HG02588 (cell line): ENCODE measurements at regions not wholly inside any gene's neighbourhood (a gene's known extent, or its start where the extent isn't known, plus 50 kb on each side); places are given as distances from the start of the nearest gene placed in this dataset.

ENCODE experiments used
- ATAC-seq: cut with Tn5 transposase; IDR thresholded peaks from one replicate; pipeline ENCODE4 v1.9.1; 2021; ENCODE audit warnings: mild to moderate bottlenecking, moderate library complexity; ENCODE audit not compliant: unreplicated experiment

DNA sequence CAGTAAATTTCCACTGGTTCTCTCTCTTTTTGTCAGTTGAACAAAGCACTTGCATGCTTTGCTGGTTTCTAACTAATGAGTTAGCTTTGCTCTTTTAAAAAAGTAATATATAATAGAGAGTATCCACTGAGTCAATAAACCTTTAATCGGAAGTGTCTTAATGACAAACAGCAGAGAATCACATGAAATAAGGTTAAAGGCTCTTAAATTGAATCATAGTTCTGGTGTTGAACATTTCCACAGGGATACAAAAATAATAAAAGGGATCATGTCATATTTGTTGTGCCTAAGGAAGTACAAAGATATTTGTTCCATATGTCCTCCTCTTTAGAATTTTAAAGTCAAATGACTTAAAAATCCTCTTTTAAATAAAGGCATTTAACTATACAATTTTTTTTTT, 362.6 kb downstream of the LRIG3 start:
- no peak for ATAC-seq

GRCh38 chr12:58563621-58564020, 356.7 kb downstream of the LRIG3 start:
- ATAC-seq = no peak

GRCh38 chr12:58564721-58565120, 355.6 kb downstream of the LRIG3 start:
- ATAC-seq = no peak

- ATAC-seq = no peak
These were observed 353.7 kb downstream of the LRIG3 start for GRCh38 chr12:58566599-58566998.

- ATAC-seq = no peak
These were observed 353.1 kb downstream of the LRIG3 start for GRCh38 chr12:58567189-58567588.

DNA sequence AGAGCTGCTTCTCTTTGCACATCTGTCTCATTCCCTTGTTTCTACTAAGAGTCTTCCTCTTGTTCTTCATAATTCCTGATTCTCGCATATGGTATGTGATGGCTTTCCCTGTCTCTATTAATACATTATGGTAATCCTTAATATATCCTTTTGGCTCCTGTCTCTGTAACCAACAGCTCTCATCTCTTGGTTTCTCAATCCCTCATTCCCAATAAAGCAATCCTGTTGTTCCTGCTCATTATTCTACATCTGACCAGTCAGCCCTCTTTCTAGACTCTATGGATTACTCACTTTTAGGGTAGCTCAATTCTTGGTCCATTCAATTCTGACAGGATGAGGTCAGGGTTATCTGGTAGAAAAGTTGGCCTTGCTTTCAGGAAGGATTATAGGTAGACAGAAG, 349.9 kb downstream of the LRIG3 start:
- no peak for ATAC-seq

GRCh38 chr12:58575256-58575655, 345.0 kb downstream of the LRIG3 start:
- ATAC-seq = no peak

DNA sequence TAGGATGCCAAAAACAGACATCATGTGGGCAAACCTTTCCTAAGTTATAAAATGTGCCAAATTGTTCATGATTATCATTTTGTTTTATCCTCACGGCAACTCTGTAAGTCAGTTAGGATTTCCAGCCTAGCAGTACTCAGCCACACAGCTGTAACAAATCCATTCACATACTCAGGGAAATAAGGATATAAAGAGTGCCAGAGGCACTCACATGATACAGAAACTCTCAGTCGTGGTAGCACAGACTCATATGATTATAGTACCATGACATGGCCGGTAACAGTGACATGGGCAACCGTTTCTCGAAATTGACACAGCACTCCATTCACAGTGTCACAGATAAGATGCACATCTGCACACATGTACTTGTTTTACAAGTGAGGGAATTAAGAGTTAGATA, 344.2 kb downstream of the LRIG3 start:
- no peak for ATAC-seq

- no peak for ATAC-seq
These were observed 343.4 kb downstream of the LRIG3 start for GRCh38 chr12:58576916-58577315.

GRCh38 chr12:58580095-58580494, 340.2 kb downstream of the LRIG3 start:
- no peak for ATAC-seq

GRCh38 chr12:58583529-58583928, 336.8 kb downstream of the LRIG3 start:
- ATAC-seq = no peak

- ATAC-seq = no peak
These were observed 336.4 kb downstream of the LRIG3 start for GRCh38 chr12:58583940-58584339.

DNA sequence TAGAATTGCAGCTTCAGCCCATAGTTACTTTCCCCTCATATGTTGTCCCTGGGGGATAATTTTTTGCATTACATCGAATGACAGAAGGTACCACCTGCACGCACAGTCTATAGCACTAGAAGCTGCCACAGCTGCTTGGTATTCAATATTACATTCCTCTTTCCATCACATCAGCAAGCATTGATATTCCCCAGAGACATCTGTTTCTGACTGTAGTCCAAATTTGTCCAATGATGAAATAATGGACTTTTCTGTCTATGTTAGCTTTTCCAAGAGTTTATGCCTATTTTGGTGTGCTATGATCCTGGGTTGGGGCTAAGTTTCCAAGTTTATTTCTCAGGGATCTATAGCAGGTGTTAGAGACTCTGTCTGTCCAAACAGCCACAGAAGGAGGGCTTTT, 335.4 kb downstream of the LRIG3 start:
- ATAC-seq = no peak

DNA sequence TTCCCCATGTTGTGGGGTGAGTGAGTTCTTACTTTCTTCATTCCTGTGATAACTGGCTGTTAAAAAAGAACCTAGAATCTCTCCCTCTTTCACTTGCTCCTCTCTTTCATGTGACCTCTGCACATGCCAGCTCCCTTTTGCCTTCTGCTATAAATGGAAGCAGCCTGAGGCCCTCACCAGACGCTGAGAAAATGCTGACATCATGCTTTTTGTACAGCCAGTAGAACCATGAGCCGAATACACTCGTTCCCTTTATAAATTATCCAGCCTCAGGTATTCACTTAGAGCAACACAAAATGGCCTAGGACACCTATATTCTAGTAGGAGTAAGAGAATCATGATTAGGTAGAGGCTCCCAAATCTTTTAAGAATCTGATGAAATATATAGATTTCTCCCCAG, 333.5 kb downstream of the LRIG3 start:
- ATAC-seq = no peak

DNA sequence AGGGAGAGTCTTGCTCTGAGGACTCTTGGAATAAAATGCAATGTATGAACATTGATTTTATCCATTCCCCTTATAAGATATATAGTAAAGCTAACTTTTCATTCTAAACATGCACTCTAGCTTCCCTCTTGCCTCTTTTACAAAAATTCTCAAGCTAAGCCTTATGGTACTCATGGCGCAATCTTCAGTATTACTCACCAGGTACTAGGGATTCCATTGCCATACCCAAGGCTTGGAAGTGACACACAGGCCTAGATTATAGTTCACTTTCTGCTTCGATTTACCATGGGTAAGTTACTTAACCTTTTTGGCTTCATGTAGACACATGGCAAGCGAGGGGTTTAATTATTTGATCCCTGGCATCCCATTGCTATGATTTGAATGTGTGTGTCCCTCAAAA, 331.5 kb downstream of the LRIG3 start:
- ATAC-seq = no peak

GRCh38 chr12:58592475-58593207, 327.7 kb downstream of the LRIG3 start:
- ATAC-seq = no peak

GRCh38 chr12:58593557-58594304, 326.6 kb downstream of the LRIG3 start:
- ATAC-seq = no peak

- ATAC-seq = no peak
These were observed 323.9 kb downstream of the LRIG3 start for GRCh38 chr12:58596381-58596780.

GRCh38 chr12:58601529-58601928, 318.8 kb downstream of the LRIG3 start:
- no peak for ATAC-seq

GRCh38 chr12:58602179-58602578, 318.1 kb downstream of the LRIG3 start:
- no peak for ATAC-seq

DNA sequence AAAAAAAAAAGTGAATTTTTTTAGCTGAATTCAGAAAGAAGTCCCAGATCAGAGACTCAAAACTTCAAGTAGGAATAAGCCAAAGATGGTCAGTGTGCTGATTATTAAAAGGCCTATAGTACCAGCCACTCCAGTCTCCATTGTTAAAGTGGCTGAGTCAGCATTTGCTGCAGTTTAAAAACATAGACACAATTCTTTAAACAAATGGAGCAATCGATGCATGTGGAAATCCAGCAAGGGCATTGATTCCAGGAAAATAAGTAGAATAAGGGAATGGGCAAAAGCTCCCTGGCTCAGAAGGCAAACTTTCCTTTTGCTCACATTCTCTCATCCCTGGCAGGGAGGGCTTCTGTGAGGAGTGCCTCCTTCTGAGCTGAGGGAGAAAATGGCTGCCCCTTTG, 317.6 kb downstream of the LRIG3 start:
- ATAC-seq = no peak

DNA sequence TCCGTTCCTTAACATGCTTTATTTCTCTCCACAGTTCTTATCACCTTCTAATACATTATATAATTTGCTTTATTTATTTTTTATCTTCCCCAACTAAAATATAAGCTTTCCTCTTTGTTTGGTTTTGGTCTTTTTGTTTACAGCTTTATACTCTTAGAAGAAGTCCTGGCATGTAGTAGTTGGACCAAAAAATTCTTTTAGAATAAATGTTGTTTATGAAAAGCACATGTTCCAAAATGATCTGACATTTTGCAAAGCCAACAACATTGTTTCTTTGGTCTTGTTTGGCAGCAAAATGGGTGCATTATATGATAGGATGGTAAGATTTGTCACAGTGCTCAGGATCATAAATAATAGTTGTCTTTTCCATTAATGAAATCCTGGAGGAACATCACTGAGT, 312.5 kb downstream of the LRIG3 start:
- no peak for ATAC-seq

DNA sequence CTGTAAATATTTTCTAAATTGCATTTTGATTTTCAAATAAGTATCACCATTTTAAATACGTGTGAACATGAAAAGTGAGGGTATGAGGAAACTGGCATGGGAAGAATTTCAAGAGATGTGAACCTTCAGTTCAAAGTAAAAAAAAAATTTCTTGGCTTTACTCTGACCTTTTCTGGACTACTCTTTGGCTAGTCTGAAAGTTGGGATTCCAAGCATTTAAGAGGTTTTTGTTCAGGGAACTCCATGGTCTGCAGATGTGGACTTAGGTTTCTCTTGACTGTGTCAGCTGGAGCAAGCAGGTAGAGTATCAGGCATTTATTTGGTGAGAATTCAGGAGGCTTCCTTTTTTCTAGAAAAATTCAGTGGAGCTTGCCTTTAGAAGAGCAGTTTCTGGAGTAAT, 311.6 kb downstream of the LRIG3 start:
- ATAC-seq = no peak
